ENCODE measurements at regions not wholly inside any gene's neighbourhood (a gene's known extent, or its start where the extent isn't known, plus 50 kb on each side); places are given as distances from the start of the nearest gene placed in this dataset.
"Not testable (repeated sequence)": the region's sequence is repeated elsewhere in the genome, so short reads cannot be mapped to it uniquely, and the experiment has no call there.

DNA sequence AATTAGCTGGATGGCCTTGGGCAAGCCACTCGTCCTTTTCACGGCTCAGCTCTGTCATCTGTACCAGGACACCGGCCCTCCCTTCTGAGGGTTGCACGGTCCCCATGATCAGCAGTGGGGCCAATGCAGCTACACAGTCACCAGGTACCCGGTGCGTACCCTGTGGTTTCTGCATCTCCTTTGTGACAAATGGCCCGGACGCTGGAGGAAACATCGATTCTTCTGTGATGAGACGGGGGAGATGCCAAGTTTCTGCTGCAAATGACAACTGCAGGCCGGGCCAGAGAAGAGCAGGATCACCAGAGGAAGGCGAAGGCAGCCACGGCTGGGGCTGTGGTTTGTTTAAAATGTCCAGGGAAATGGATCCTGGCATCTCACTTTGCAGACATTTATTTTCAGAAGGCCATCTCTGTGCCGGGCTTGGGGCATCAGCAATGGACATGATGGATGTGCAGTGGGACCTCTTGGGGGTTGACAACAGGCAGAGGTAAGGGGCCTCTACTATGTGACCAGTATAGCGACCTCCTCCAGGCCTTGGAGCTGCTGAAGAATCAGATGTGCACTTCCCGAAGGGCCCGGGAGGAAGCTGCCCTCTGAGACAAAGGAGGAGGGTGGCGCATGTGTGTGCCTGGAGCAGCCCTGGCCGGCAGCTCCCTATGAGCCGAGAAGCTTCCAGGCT is 221.9 kb upstream of the C1orf174 start:
- no peak for DNase-seq

GRCh38 chr1:4122513-4123160 is 222.6 kb upstream of the C1orf174 start:
- no peak for DNase-seq

- DNase-seq, result no peak
Measured at GRCh38 chr1:4124631-4125145, 224.6 kb upstream of the C1orf174 start.

GRCh38 chr1:4126251-4126650 is 226.2 kb upstream of the C1orf174 start:
- DNase-seq, result no peak

GRCh38 chr1:4126731-4127591 is 226.9 kb upstream of the C1orf174 start:
- no peak for DNase-seq

DNA sequence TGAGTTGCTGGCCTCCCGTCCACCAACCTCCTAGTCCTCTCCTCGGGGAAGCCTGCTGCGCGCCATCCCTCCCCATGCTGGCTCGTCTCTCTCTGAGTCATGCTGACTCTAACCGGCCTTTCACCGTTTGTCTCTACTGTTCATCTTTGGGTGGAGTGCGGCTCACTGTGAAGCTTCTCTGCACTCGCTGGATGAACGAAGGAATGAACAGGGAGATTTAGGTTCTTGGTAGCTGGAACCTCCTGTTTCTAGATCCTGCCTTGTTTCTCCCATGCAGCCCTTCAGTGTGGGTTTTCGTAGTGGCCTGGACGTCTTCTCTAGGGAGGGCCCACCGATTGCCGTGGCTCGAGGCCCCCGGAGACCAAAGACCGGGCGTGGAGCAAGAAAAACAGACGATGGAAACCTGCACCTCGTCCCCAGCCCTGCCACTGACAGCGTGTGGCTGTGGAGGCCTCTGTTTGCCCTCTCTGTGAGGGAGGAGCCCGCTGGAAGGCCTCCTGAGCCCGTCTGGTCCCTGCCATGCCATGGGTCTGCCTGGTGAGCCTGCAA is 227.6 kb upstream of the C1orf174 start:
- DNase-seq, result no peak

GRCh38 chr1:4128616-4129015 is 228.5 kb upstream of the C1orf174 start:
- DNase-seq, result no peak

DNA sequence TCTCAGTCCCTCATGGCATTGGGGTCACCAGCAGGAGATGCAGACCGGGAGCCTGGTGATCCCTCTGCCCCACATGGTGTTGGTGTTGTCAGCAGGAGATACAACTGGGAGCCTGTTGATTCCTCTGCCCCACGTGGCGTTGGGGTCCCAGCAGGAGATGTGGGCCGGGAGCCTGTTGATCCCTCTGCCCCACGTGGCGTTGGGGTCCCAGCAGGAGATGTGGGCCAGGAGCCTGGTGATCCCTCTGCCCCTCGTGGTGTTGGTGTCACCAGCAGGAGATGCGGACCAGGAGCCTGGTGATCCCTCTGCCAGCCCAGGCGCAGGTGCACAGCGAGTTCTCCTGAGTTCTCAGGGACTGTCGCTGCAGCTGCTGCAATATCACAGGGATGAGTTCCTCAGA is 229.6 kb upstream of the C1orf174 start:
- DNase-seq, result no peak

- DNase-seq, result no peak
Measured at GRCh38 chr1:4130096-4130495, 230.0 kb upstream of the C1orf174 start.

GRCh38 chr1:4131734-4132133 is 231.7 kb upstream of the C1orf174 start:
- DNase-seq, result no peak

DNA sequence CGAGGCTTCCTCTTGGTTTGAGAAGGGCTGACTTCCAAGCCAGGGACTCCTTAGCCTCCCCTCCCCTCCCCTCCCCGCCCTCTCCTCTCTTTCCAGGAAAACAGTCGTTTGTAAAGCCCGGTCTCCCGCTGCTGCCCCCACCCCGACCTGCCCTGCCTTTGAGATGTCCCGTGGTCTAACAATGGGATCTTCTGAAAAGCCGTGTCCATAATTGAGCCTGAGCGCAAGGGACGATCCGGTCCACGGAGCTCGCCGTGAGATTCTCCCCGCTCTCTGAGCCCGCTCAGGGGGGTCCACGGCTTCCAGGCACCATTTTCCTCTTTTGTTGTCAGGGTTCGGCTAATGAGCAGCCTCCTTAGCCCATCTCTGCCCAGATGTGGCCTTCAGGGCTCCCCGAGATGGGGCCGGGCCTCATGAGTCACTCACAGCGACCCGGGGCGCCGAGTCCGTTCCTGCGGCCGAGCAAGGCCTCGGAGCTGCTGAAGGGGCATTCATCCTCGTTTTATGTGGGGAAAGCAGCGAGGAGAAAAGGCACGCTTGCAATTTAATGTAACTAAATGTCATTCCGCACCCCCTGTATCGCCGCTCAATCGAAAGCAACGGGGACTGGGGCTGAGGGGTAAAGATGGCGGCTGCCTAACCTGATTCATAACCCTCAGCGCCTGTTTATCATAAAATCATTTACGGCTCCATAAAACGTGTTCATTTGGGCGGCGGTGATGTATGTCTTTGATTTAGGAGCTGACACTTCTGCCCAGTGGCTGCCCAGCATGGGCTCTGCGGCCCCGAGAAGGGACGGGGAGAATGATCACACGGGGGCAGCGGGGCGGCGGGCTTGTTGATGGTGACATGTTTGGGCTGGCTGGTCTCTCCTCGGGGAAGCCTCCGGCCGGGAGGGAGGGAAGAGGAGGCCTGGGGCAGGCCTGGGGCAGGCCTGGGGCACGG is 232.6 kb upstream of the C1orf174 start:
- DNase-seq, result no peak

GRCh38 chr1:4133297-4133938 is 233.3 kb upstream of the C1orf174 start:
- DNase-seq, result no peak

GRCh38 chr1:4133939-4134321 is 233.9 kb upstream of the C1orf174 start:
- no peak for DNase-seq

- DNase-seq, result not testable (repeated sequence)
Measured at GRCh38 chr1:4135853-4136252, 235.8 kb upstream of the C1orf174 start.

DNA sequence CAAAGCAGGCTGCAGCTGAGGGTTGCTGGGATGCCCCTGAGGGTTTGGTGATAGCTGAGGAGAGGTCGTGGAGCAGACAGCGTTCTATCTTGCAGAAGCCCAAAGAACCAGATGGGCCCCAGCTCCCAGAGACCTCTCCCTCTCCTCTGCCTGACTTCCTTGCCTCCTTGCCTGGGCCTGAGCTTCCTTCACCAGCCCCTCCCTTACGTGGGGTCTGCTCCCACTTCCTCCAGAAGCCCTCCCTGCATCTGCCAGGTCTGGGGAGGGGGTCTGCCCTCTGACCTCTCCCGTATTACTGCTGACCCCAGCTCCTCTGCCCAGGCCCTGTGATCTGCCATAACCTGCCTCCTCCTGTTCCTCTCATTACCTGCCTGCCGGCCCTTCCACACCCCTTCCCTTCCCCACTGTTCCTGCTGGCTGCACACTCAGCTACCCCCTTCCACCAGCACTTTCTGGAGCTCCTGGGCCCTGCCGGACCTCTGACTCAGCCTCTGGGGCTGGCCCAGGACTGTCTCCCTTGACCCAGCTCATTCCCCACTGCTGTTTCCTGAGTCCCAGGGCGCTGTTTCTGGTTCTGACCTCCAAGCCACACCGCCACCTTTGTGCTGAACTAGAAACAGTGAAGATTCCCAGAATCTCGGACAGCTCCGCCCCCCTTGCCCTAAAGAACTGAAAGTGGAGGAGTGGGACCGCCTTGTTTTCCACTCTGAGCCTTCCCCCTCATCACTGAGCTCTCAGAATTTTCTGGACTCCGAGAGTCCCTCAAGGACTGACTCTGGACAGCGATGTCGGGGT is 237.7 kb upstream of the C1orf174 start:
- DNase-seq, result no peak

- no peak for DNase-seq
Measured at GRCh38 chr1:4139646-4140045, 239.6 kb upstream of the C1orf174 start.

DNA sequence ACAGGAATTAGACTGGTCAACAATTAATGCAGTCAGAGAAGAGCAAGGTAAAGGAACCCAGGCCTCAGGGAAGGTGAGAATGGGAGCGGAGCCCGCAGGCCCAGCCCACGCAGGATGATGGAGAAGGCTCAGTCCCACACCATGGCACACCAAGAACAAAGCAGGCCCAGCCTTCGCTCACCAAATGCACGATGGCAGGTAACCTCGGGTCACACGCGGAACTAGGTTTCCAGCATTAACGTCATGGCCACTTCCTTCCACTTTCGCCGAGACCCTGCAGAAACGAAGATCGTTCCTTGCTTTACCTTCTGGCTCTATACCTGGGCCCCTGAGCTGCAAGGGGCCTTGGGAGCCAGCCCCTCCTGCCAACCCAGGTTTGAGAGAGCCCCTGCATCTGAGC is 240.2 kb upstream of the C1orf174 start:
- DNase-seq, result no peak

- DNase-seq, result no peak
Measured at GRCh38 chr1:4140821-4141220, 240.7 kb upstream of the C1orf174 start.

GRCh38 chr1:4144349-4144971 is 244.4 kb upstream of the C1orf174 start:
- DNase-seq, result no peak

DNA sequence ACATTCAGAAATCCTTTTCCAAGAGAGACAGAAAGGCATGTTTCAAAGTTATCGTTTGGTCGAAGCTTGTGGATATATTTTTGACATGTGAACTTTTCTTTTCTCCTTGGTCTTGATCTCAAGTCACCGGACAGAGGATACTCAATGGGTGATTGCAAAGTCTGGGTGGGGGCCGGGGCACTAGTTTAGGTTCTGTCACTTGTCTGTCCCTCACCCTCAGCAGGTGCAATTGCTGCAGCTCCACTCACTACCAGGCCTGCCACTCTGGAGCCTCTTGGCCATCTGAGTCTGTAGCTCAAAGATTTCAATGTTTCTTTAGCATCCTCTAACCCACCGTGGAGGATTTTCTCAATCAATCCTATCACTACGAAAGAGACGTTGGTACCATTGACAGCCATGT is 246.0 kb upstream of the C1orf174 start:
- no peak for DNase-seq
